ENCODE measurements at regions not wholly inside any gene's neighbourhood (a gene's known extent, or its start where the extent isn't known, plus 50 kb on each side); places are given as distances from the start of the nearest gene placed in this dataset.

GRCh38 chr11:23956586-23956985 is 540.3 kb upstream of the LUZP2 start:
- no peak for DNase-seq
- H3K36me3 ChIP-seq = no peaks in the 10 kb centered on the region
- no peak overlapping the region for H3K4me3 ChIP-seq
- H3K4me1 ChIP-seq = no peaks in the 10 kb centered on the region
- intact Hi-C loops (cut with DNase I) = no loop called here
- H3K27me3 ChIP-seq (ENCODE audit: low read depth) = no peaks in the 10 kb centered on the region
- H3K27ac ChIP-seq = no peak overlapping the region
- ATAC-seq = no peak
- H3K9me3 ChIP-seq = no peaks in the 10 kb centered on the region
- no peak for TF ChIP-seq CTCF (IDR thresholded peaks at IDR 0.05)

DNA sequence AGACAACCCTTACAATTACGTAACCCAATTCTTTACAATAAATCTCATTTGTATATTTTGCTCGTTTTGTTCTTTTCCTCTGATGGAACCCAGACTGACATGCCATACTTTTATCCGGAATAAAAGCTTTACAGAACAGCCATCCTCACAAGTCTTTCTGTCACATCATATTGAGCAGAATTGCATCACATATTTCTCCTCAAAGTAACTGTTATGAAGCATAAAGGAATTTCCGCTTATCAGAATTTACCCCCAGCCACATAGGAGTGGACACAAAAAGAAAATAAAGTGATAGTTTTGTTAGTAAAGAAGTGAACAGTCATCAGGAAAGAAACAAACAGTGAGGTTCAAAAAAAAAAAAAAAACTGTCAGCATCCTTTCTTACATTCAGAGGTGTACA is 539.5 kb upstream of the LUZP2 start:
- no peak for ATAC-seq
- intact Hi-C loops (cut with DNase I) = no loop called here
- H3K27me3 ChIP-seq (ENCODE audit: low read depth) = no peaks in the 10 kb centered on the region
- H3K27ac ChIP-seq = no peak overlapping the region
- no peaks in the 10 kb centered on the region for H3K9me3 ChIP-seq
- no peak for TF ChIP-seq CTCF (IDR thresholded peaks at IDR 0.05)
- no peaks in the 10 kb centered on the region for H3K36me3 ChIP-seq
- H3K4me1 ChIP-seq = no peaks in the 10 kb centered on the region
- DNase-seq = no peak
- no peak overlapping the region for H3K4me3 ChIP-seq

- H3K9me3 ChIP-seq = no peaks in the 10 kb centered on the region
- no peak for TF ChIP-seq CTCF (IDR thresholded peaks at IDR 0.05)
- intact Hi-C loops (cut with DNase I) = no loop called here
- H3K4me1 ChIP-seq = no peaks in the 10 kb centered on the region
- no peak overlapping the region for H3K4me3 ChIP-seq
- H3K27me3 ChIP-seq (ENCODE audit: low read depth) = no peaks in the 10 kb centered on the region
- no peak overlapping the region for H3K27ac ChIP-seq
- DNase-seq (no peak), ATAC-seq (no peak)
- H3K36me3 ChIP-seq = no peaks in the 10 kb centered on the region
Observed at GRCh38 chr11:23959462-23959861, 537.4 kb upstream of the LUZP2 start.

DNA sequence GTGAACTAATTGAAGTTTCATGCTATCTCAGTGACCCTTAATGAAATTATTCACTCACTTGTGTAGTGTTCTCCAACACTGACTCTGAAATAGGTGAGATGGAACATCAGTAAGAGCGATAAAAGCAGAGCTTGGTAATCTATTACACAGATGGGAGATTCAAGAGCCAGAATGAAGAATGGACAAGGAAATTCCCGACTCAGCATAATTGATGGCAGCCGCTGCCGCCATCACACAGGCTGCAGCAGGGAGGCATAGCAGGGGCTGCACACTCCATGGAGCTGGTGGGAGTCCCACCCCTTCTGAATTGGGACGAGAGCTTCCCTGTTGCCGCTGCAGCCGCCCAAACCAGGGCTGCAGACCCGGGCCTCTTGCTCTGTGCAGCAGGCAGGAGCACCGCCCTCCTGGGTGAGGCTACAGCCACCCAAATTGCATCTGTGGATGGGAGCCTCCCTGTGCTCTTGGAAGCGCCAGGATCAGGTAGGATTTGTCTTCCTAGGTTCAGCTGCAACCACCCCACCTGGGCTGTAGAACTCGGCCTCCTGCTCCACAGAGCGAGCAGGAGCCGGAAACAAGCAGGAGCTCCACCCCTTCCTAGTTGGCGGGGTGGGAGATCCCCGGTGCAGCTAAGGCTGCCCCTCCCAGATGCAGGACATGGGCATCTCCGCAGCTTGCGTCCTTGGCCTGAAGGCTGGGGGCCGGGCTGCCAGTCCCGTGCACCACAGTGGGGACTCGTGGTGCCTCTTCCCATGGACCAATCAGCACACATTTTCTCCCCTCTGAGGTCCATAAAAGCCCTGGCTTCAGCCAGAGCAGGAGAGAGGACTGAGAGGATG is 535.1 kb upstream of the LUZP2 start:
- H3K4me1 ChIP-seq = no peaks in the 10 kb centered on the region
- H3K27me3 ChIP-seq (ENCODE audit: low read depth) = no peaks in the 10 kb centered on the region
- H3K9me3 ChIP-seq = no peaks in the 10 kb centered on the region
- ATAC-seq (no peak), DNase-seq (no peak)
- intact Hi-C loops (cut with DNase I) = no loop called here
- no peak overlapping the region for H3K4me3 ChIP-seq
- H3K36me3 ChIP-seq = no peaks in the 10 kb centered on the region
- no peak for TF ChIP-seq CTCF (IDR thresholded peaks at IDR 0.05)
- no peak overlapping the region for H3K27ac ChIP-seq

- Histone ChIP-seq H3K4me1 (no peaks in the 10 kb centered on the region), H3K27me3 (ENCODE audit: low read depth) (no peaks in the 10 kb centered on the region), H3K36me3 (no peaks in the 10 kb centered on the region), H3K27ac (no peak overlapping the region), H3K4me3 (no peak overlapping the region), H3K9me3 (no peaks in the 10 kb centered on the region)
- ATAC-seq (no peak), DNase-seq (no peak)
- TF ChIP-seq CTCF (IDR thresholded peaks at IDR 0.05) = no peak
- intact Hi-C loops (cut with DNase I) = no loop called here
Observed at GRCh38 chr11:23973244-23973643, 523.6 kb upstream of the LUZP2 start.

Measured in lower lobe of right lung (tissue), 2 donors.